ENCODE measurements at regions not wholly inside any gene's neighbourhood (a gene's known extent, or its start where the extent isn't known, plus 50 kb on each side); places are given as distances from the start of the nearest gene placed in this dataset.

GRCh38 chr5:171601266-171601881, 181.9 kb downstream of the FGF18 start:
- no peak for TF ChIP-seq EZH2 (IDR thresholded peaks at IDR 0.05; ENCODE audit: low read depth)
- TF ChIP-seq, protein P1, sequence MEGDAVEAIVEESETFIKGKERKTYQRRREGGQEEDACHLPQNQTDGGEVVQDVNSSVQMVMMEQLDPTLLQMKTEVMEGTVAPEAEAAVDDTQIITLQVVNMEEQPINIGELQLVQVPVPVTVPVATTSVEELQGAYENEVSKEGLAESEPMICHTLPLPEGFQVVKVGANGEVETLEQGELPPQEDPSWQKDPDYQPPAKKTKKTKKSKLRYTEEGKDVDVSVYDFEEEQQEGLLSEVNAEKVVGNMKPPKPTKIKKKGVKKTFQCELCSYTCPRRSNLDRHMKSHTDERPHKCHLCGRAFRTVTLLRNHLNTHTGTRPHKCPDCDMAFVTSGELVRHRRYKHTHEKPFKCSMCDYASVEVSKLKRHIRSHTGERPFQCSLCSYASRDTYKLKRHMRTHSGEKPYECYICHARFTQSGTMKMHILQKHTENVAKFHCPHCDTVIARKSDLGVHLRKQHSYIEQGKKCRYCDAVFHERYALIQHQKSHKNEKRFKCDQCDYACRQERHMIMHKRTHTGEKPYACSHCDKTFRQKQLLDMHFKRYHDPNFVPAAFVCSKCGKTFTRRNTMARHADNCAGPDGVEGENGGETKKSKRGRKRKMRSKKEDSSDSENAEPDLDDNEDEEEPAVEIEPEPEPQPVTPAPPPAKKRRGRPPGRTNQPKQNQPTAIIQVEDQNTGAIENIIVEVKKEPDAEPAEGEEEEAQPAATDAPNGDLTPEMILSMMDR (conservative IDR thresholded peaks at IDR 0.05) = no peak
- Histone ChIP-seq H3K4me2 (no peak overlapping the region), H3K27me3 (ENCODE audit: insufficient read depth, low read depth) (peaks cover 3% of the 10 kb centered on the region; the same call in 1 of the 2 replicates), H3K4me1 (replicated peaks; ENCODE audit: insufficient read depth) (peaks cover 7% of the 10 kb centered on the region), H4K20me1 (ENCODE audit: insufficient read depth) (no peaks in the 10 kb centered on the region), H3K36me3 (ENCODE audit: low read depth) (no peaks in the 10 kb centered on the region), H3F3A (ENCODE audit: insufficient read depth, low read depth) (peaks cover 7% of the 10 kb centered on the region; the same call in 1 of the 2 replicates), H3K79me2 (ENCODE audit: low read depth) (no peaks in the 10 kb centered on the region), H3K4me3 (no peak overlapping the region), H2AFZ (no peak overlapping the region), H3K9me2 (ENCODE audit: insufficient read depth) (no peaks in the 10 kb centered on the region), H3K9me3 (ENCODE audit: insufficient read depth, low read depth) (peaks cover 4% of the 10 kb centered on the region; the same call in 1 of the 2 replicates), H3K27ac (no peak overlapping the region)
- no TSS peak for BruUV-seq (replicated peaks)
- DNase-seq = no peak
- POLR2A ChIA-PET (ENCODE audit: unreplicated experiment) = no interaction called here
- CTCF ChIA-PET = no interaction called here
- intact Hi-C loops (cut with micrococcal nuclease; ENCODE audit: unreplicated experiment) = no loop called here

DNA sequence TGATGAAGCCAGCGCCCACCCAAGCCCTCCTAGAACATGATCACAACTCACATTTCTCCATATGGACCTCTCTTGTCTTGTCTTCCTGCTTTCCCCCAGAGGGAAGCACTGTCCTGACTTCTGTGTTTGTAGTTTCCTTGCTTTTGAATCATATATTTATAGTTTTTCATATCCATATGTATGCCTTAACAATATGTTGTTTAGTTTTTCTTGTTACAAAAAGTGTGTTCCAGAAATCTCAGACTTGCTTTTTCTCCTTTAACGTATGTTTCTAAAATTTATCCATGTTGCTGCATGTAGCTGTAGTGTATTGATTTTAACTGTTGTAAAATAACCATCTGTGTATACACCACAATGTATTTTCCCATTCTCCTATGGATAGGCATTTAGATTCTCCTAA, 182.0 kb upstream of the SMIM23 start:
- intact Hi-C loops (cut with micrococcal nuclease; ENCODE audit: unreplicated experiment) = no loop called here
- no peaks in the 10 kb centered on the region for H3K4me1 ChIP-seq (replicated peaks; ENCODE audit: insufficient read depth)
- no peaks in the 10 kb centered on the region for H3K9me2 ChIP-seq (ENCODE audit: insufficient read depth)
- TF ChIP-seq, protein P1 (conservative IDR thresholded peaks at IDR 0.05) = no peak
- TF ChIP-seq EZH2 (IDR thresholded peaks at IDR 0.05; ENCODE audit: low read depth) = no peak
- POLR2A ChIA-PET (ENCODE audit: unreplicated experiment) = no interaction called here
- BruUV-seq (replicated peaks) = no TSS peak
- no peak overlapping the region for H3K4me2 ChIP-seq
- no peak for DNase-seq
- CTCF ChIA-PET = no interaction called here
- H3K9me3 ChIP-seq (ENCODE audit: insufficient read depth, low read depth) = peaks cover 8% of the 10 kb centered on the region; the same call in 1 of the 2 replicates
- no peaks in the 10 kb centered on the region for H3K27me3 ChIP-seq (ENCODE audit: insufficient read depth, low read depth)
- H3K4me3 ChIP-seq = no peak overlapping the region
- H3K36me3 ChIP-seq (ENCODE audit: low read depth) = no peaks in the 10 kb centered on the region
- no peak overlapping the region for H2AFZ ChIP-seq
- no peaks in the 10 kb centered on the region for H3K79me2 ChIP-seq (ENCODE audit: low read depth)
- H3F3A ChIP-seq (ENCODE audit: insufficient read depth, low read depth) = no peaks in the 10 kb centered on the region
- H3K27ac ChIP-seq = no peak overlapping the region
- H4K20me1 ChIP-seq (ENCODE audit: insufficient read depth) = no peaks in the 10 kb centered on the region

DNA sequence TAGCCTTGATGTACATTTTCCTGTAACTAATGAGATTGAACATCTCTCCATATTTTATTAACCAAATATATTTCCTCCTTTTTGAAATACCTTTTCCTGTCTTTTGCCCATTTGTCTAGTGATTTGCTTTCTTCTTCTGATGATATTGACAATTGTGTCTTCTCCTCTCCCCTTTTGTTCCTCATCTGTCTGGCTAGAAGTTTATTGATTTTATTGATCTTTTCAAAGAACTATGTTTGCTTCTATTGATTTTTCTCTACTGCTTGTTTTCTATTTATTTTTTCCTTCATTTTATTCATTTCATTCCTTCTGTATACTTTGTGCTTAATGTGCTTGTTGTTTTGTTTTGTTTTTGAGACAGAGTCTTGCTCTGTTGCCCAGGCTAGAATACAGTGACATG, 181.4 kb upstream of the SMIM23 start:
- BruUV-seq (replicated peaks) = no TSS peak
- peaks cover 8% of the 10 kb centered on the region; the same call in 1 of the 2 replicates for H3K9me3 ChIP-seq (ENCODE audit: insufficient read depth, low read depth)
- H3K9me2 ChIP-seq (ENCODE audit: insufficient read depth) = no peaks in the 10 kb centered on the region
- no peaks in the 10 kb centered on the region for H3K27me3 ChIP-seq (ENCODE audit: insufficient read depth, low read depth)
- intact Hi-C loops (cut with micrococcal nuclease; ENCODE audit: unreplicated experiment) = no loop called here
- CTCF ChIA-PET = no interaction called here
- H3K4me2 ChIP-seq = no peak overlapping the region
- H3K4me1 ChIP-seq (replicated peaks; ENCODE audit: insufficient read depth) = no peaks in the 10 kb centered on the region
- DNase-seq = no peak
- H3F3A ChIP-seq (ENCODE audit: insufficient read depth, low read depth) = no peaks in the 10 kb centered on the region
- H3K27ac ChIP-seq = no peak overlapping the region
- no peak overlapping the region for H3K4me3 ChIP-seq
- H3K36me3 ChIP-seq (ENCODE audit: low read depth) = no peaks in the 10 kb centered on the region
- H4K20me1 ChIP-seq (ENCODE audit: insufficient read depth) = no peaks in the 10 kb centered on the region
- no peak overlapping the region for H2AFZ ChIP-seq
- TF ChIP-seq, protein P1 (conservative IDR thresholded peaks at IDR 0.05) = no peak
- no peak for TF ChIP-seq EZH2 (IDR thresholded peaks at IDR 0.05; ENCODE audit: low read depth)
- H3K79me2 ChIP-seq (ENCODE audit: low read depth) = no peaks in the 10 kb centered on the region
- POLR2A ChIA-PET (ENCODE audit: unreplicated experiment) = no interaction called here
